Inflammatory macrophage treated with lipopolysaccharide for 1 hour (primary cell): ENCODE measurements at regions not wholly inside any gene's neighbourhood (a gene's known extent, or its start where the extent isn't known, plus 50 kb on each side); places are given as distances from the start of the nearest gene placed in this dataset.
"Not testable (repeated sequence)": the region's sequence is repeated elsewhere in the genome, so short reads cannot be mapped to it uniquely, and the experiment has no call there.

Experiments
- DNase-seq, 2 donors: peaks; one replicate each; pipeline ENCODE4 v3.0.0-alpha.2; 2020 to 2022

DNA sequence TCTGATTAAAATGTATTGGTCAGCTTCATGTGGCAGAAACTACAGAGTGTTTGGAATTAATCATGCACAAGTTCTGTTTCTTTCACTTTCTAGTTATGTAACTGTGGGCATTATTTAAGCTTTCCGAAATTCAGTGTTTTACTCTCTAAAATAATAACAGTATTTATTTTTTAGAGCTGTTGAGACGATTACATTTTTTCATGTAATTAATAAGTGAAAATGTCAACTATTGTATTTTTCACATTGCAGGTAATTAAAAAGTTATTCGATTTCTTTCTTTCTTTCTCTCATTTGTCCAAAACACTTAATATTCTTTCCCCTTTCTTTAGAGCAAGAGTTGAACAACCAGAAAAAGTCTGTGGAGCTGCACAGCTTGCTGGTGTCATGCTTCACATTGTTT lies 559.4 kb upstream of the PCDH20 start:
- DNase-seq = no peak

DNA sequence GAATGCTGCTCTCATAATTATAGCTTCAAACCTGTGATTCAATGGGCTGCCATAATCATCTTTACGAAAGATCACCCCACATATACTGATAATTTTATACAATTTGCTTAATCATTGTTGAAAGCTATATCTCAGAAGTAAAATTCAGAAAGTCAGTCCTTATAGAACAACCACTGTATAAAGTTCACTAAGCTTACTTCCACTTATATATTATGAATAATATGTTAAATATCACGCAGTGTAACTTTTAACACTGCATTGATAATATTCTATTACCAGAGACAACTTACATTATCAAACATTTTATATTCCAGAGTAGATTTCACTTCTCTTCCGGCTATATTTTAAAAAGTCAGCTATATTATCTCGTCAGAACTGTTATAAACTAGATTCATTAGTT lies 550.1 kb upstream of the PCDH20 start:
- no peak for DNase-seq

DNA sequence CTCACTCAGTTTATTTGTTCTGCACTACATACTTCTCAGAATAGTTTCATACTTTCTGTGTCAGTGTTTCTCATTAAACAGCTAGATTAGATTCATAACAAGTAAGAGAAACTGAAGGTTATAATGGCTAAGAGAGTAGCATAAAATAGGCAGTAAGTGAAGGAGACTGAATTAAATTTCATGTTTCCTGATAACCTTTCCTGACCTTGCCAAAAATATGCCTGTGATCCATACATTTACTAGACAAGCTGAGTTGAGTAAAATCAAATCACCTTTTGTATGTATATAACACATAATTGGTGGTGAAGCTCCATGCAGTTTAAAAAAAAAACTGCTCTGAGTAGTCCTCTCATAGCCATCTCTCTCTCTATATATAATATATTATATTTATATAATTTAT lies 545.3 kb upstream of the PCDH20 start:
- DNase-seq = no peak

DNA sequence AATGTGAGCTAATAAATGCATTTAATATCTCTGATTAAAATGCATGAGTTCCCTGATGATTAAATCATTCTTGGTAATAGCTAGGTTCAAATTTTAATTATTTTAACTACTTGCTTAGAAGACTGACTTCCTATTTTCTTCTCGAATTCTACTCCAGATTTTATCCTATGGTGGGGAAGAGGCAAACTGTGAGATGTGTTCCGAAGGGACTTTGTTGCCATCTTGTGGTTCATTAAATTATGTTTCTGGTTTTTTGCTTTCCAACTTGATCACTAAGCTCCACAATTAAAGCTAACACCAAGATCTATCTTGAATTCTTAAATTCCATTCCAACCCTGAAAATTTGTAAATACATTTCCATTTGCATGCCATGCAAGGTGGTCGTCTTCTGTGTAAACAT lies 538.4 kb upstream of the PCDH20 start:
- no peak for DNase-seq

DNA sequence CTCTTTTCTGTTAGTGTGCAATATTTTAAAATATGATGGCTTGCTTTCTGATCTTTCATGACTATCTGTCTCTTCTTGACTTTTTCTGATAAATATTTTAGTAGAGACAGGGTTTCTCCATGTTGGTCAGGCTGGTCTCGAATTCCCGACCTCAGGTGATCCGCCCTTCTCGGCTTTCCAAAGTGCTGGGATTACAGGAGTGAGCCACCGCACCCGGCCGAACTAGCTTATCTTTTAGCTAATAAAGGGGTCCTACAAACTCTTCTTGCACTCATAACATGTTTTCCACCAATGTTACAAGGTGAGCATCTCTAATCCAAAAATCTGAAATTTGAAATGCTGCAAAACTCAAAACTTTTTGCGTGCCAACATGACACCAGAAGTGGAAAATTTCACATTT lies 535.2 kb upstream of the PCDH20 start:
- DNase-seq = no peak

DNA sequence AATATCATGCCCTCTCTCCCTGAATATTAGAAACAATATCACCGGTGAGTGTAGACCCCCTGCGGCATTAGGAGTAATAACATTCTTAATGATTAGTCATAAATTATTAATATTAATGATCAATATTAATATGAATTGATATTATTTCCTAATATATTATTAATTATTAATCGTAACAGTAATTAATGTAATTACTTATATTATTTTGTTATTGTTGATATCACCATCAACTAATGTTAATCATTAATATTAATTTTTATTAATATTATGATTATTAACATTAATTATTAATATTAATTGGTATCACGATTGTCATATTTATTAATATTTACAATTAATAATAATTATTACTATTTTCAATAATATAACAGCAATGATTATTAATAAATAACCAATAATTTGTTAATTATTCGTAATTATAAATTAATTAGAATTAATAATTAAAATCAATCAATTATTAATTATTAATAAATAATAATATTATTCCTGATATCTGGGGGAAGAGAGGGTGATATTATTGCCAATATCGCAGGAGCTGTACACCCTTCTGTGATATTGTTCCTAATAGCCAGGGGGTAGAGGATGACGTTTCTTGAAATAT lies 528.8 kb upstream of the PCDH20 start:
- DNase-seq = no peak

DNA sequence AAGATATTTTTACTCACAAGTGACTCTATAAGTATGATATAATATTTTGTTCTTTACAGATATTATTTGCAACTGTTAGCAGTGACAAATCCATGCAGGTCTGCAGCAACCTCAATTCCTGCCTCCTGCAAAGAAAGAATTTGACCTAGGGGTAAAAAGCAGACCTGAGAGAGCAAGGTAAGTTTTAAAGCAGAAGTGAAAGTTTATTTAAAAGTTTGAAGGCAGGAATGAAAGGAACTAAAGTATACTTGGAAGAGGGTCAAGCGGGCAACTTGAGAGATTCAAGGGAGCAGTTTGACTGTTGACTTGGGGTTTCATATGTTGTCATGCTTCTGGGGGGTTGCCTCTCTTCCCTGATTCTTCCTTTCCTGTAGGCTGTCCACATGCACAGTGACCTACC lies 520.1 kb upstream of the PCDH20 start:
- no peak for DNase-seq

DNA sequence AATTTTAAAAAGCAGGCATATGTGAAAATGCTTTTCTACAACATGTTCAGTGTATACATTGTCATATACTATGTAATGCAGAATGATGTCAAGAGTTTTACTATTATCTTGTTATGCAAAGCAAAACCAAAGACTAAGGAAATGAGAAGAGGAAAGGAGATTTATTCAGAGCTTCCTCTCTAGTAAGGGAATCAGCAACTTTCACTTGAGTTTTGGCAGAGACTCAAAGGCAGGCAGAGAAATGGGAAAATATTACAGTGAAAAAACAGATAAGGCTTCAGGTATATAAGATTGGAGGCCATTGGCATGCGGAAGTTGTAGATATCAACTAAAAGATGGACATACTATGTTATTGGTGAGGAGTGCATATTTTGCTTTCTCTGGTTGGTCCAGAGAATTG lies 512.0 kb upstream of the PCDH20 start:
- no peak for DNase-seq

DNA sequence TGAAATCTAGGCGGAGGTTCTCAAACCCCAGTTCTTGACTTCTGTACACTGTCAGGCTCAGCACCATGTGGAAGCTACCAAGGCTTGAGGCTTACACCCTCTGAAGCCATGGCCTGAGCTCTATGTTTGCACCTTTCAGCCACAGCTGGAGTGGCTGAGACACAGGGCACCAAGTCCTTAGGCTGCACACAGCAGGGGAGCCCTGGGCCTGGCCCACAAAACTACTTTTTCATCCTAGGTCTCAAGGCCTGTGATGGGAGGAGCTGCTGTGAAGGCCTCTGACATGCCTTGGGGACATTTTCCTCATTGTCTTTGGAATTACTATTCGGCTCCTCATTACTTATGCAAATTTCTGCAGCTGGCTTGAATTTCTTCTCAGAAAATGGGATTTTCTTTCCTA lies 503.2 kb upstream of the PCDH20 start:
- DNase-seq = no peak

DNA sequence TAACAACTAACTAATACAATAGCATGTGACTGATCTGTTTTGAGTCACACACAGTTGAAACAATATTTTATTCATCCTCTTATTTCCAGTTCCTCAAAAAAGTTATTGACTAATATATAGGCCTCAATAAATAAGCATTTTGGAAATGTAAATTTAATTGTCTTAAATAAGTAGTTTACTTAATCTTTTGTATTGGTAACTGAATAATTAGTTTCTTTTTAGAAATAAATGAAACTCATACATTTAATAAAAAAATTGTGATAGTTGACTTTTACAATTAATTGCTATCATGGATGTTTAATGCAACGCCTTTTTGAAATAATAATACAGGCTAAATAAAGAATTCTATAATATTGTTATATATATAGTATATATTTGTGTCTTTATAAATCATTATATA lies 500.8 kb upstream of the PCDH20 start:
- DNase-seq = no peak

DNA sequence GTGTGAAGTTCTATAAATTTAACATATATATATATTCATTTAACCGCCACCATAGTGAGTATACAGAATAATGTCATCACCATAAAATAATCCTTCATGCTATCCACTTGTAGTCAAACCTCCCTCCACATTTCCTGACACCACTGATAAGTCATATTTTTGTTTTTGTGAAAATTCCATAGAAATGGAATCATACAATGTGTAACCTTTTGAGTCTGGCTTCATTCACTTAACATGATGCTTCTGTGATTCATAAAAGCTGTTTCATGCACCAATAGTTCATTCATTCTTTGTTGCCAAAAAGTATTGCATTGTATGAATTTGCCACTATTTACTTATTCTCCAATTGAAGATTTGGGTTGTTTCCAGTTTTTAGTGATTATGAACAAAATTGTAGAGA lies 497.5 kb upstream of the PCDH20 start:
- no peak for DNase-seq

DNA sequence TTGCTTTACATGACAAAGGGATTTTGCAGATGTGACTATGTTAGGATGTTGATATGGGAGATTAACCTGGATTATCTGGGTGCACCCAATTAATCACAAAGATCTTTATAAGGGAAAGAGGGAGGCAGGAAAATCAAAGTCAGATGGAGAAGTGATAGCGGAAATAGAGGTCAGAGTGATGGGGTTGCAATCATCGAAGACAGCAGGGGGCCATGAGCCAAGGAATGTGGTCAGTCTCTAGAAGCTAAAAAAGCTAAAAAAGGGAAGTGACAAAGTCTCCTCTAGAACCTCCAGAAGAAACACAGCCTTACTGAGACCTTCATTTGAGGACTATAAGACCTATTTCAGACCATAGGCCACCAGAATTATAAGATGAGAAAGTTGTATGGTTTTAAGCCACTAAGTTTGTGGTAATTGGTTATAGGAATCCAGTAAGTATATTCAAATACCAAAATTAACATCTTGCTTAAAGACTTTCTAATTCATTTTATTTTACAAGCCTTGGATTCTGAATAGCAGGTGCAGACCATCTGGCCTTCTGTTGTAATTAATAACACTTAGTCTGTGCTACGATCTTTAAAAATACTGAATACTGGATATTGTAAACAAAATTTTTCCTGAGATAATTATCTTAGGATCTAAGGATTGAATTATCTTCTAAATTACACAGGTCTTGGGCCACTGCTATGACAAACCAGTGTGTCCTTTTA lies 493.4 kb upstream of the PCDH20 start:
- no peak for DNase-seq

DNA sequence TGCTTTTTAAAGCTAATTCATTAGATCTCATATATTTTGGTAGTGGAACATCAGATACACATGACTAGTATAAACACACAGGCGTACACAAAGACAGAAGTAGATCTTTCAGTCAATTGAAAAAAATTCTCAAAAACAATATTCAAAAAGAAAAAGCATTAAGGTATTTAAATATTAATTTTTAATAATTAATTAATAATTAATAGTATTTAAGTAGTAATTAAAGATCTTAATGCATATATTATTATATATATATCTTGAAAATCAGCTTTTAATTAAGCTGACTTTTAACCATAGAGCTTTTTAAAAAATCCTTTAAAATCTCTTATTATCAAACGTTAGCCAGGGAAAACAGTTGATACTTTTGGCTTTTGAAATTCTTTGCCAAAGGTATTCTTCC lies 489.4 kb upstream of the PCDH20 start:
- no peak for DNase-seq

DNA sequence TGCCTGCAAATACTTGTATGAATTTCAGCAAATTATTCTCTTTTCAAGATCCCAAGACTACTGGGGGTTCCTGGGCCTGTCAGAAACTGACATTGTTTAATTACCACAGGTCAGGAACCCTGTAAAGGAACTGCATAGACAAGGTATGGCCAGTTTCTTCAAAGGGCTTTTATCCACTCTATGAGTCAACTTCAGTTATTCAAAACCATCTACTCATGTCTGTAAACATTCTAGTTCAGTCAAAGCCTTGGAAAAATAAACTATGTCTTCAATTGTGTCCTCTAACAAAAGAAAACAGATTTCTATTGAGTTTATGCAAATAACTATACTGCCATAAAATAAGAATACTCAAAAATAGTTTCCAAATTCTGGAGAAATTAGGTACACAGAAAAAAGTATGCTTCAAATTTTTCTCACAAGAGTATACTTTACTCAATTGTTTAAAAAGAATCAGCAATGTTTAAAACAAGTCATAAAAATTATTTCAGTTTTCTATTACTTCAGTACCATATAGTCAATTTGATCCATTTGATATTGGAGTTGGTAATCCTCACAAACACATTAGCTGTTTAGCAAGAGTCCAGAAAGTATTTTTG lies 486.4 kb upstream of the PCDH20 start:
- no peak for DNase-seq

DNA sequence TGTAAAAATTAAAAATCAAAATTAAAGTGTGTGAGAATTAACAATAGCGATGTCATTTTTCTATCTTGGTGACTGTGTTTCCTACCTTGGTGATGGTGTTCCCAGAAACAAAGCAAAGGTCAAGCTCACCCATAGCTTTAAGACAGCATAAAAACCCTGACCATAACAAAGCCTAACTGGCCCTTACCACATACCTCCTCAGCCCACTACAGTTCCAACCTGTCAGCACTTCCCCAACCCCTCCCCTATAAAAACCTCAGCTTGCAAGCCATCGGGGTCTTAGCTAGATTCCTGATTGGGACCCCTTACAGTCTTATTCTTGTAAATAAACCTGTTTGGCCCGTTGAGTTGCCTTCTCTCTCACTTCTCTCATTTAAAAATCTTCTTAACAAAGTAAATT lies 484.4 kb upstream of the PCDH20 start:
- no peak for DNase-seq

DNA sequence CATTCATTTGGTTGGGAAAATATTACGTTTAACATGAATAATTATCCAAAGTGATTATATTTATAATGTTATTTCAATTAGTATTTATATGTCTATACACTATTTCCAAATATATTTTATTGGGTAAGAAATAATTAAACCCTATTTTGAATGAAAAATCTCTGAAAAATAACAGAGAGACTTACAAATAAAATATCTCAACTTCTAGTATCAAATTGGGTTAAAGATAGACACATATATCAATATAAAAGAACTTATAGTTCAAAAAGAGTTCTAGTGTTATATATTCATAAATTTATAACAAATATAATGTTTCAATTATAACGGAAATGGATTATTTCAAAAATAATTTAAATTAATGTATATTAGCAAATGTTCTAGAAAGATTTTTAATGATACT lies 482.6 kb upstream of the PCDH20 start:
- no peak for DNase-seq

DNA sequence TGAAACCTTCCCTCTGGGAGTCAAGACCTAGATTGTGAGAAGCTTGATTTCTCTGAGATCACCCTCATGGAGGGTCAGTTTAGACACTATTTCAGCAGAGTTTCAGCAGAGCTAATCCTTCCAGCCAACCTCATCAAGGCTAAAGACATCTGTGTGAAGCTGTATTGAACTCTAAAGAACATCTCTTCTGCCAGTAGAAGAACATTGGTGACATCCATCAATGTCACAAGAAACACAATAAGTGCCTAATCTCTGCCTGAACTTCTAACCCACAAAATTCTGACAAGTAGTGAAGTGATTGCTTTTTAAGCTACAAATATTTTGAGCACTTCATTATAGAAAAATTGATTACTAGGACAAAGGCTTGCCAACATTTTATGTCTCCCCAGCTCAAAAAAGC lies 475.8 kb upstream of the PCDH20 start:
- DNase-seq = no peak

DNA sequence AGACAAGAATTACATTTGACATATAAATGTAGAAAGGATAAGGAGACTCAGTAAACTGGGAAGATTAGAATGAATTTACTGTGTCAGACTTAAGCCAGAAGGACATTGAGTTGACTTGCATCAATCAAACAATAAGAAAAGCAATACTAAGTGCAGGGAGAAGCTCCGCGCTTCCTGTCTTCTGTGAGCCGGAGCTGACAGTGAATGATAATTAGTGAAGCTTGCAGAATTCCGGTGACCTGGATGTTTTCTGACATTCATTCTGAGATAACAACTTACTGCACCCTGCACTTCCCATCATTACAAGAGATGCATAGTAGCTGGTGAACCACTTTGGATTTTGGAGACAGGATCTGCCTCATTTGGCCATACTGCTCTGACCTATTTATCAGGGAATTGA lies 469.2 kb upstream of the PCDH20 start:
- no peak for DNase-seq

DNA sequence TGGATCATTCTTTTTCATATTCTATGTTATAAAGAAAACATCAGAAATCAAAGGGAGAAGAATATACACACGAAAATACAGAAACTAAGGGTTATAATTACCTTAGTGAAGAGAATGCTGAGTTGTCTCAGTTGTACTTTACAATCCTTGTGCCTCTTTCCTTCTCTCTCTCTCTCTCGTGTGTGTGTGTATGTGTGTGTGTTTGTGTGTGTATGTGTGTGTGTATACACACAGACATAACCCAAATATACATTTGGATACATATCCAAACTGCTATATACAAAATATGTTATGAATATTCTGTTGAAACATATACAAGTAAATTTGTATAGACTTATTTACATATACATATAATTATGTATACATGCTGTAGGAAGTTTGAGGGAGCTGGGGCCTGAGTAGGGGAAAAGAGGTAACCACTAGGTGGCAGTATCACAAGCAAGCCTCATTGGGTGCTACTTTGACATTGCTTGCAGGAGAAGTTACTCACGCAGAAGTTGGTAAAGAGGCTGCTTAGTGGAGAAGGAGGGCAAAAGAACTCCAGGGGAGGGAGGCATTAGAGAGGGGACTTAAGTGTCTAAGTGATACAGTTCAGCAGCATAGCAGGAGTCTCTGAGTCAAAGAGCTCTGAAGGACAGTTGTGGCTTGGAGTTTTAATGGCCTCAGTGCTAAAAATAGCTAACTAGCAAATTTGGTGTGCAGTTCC lies 465.1 kb upstream of the PCDH20 start:
- DNase-seq = peak in 1 of 2 donors; percentile 55

DNA sequence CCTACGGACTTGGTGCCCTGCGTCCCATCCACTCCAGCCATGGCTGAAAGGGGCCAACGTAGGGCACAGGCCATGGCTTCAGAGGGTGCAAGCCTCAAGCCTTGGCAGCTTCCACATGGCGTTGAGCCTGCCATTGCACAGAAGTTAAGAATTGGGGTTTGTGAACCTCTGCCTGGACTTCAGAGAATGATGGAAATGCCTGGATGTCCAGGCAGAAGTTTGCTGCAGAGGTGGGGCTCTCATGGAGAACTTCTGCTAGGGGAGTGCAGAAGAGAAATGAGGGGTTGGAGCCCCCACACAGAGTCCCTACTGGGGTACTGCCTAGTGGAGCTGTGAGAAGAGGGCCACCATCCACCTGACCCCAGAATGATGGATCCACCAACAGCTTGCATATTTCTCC lies 462.9 kb upstream of the PCDH20 start:
- not testable (repeated sequence) for DNase-seq

DNA sequence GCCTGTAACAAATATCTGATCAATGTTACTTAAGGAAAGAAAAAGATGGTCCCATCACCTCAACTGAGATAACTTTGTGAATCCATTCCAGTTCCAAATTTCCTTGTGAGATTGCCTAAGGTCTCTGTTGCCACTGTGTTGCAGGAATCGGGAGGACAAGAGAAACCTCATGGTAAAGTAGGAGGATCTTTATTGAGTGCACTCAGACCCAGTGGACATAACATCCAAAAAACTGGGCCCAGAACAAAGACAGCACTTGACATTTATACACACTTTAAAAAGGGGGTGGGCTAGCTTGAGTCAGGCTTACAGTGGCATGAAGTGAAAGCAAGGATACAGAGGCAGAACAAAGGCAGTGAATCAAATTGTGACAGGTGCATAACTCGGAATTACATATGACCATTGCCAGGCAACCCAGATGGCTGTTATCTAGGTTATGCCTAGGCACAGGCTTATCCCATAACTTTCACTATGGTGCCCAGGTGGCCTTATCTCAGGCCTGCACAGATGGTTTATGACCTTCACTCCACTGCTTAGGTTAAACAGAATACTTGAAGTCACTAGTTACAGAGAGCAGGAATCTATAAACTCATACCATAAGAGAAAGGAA lies 459.4 kb upstream of the PCDH20 start:
- no peak for DNase-seq

DNA sequence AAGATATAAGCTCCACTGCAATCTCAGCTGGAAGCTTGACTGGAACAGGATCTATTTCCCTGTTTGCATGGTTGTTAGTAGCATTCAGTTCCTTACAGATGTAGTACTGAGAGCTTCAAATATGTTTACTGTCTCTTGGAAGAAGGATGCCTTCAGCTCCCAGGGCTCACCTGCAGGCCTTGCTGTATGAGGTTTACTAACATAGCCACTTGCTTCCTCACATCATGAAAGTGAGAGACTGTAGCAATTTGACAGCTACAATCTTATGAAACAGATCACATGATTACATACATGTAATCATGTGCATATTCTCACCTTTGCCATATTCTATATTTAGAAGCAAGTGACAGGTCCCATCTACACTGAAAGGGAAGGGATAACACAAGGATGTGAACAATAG lies 458.1 kb upstream of the PCDH20 start:
- no peak for DNase-seq

DNA sequence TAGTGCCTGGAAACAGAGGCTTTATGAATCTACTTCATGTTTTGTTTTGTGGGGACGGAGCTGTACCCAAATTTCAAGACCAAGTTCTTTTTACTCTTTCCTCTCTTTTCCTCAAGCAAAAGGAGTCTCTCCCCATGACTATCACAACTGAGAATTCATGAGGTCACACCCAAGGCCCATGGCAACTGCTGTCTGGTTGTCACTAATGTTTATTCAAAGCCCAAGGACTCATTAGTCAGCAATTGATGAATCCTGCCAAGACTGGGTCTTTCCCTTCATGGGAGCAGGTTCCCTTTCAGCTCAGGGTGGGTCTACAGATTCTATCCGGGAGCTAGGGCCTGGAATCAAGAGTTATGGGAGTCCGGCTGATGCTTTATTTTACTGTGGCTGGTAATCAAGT lies 441.5 kb upstream of the PCDH20 start:
- DNase-seq = no peak

DNA sequence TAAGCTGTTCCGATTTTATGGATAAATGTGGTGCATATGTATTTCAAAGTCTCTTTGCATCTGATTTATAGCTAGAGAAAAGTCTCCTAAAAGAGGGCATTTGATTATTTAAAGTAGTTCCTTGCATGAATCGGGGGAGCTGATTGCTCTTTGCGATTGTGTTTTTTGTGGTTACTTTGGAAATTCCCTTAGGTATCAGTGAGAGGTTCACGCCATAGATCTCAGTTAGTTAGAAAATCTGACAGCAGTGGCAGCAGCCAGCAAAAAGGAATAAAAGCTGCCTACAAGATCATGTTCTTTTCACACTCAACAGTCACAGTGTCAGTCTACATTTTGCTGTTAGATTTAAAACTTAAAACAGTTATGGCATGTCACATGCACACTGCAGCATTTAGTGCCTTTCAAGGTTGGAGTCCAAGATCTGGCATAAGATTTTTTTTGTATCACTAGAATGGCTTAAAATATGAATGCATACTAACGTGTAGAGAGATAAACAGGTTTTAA lies 436.5 kb upstream of the PCDH20 start:
- DNase-seq = no peak
